T-helper 1 cell treated with Interleukin-12 subunit alpha and Interleukin-12 subunit beta and Interleukin-4 antibody, amounts not matched to agents 30 μg/mL and 1 μg/mL, for 36 hours (primary cell): ENCODE measurements at regions not wholly inside any gene's neighbourhood (a gene's known extent, or its start where the extent isn't known, plus 50 kb on each side); places are given as distances from the start of the nearest gene placed in this dataset.
"Not testable (repeated sequence)": the region's sequence is repeated elsewhere in the genome, so short reads cannot be mapped to it uniquely, and the experiment has no call there.

Experiments used
- H3K27ac Mint-ChIP-seq: one replicate; pipeline ENCODE4 v1.8.0; 2021; ENCODE audit warnings: mild to moderate bottlenecking, mixed read lengths
- H3K27me3 Mint-ChIP-seq: one replicate; pipeline ENCODE4 v1.8.0; 2021; ENCODE audit warnings: low read depth, mixed read lengths
- H3K36me3 Mint-ChIP-seq: one replicate; pipeline ENCODE4 v1.8.0; 2021; ENCODE audit warnings: low read depth, mixed read lengths
- H3K4me1 Mint-ChIP-seq: one replicate; pipeline ENCODE4 v1.8.0; 2021; ENCODE audit warnings: low read depth, mixed read lengths
- H3K4me3 Mint-ChIP-seq: one replicate; pipeline ENCODE4 v1.8.0; 2021; ENCODE audit warnings: mild to moderate bottlenecking, moderate library complexity, mixed read lengths
- H3K9me3 Mint-ChIP-seq: one replicate; pipeline ENCODE4 v1.8.0; 2021; ENCODE audit warnings: mixed read lengths

- Mint-ChIP-seq H3K4me3 (no peak overlapping the region), H3K9me3 (no peaks in the 10 kb centered on the region), H3K27ac (no peak overlapping the region), H3K27me3 (no peaks in the 10 kb centered on the region), H3K4me1 (no peaks in the 10 kb centered on the region), H3K36me3 (no peaks in the 10 kb centered on the region)
These were observed 173.9 kb downstream of the EPM2A start for GRCh38 chr6:145561095-145562072.

- H3K27me3 Mint-ChIP-seq, result no peaks in the 10 kb centered on the region
- no peaks in the 10 kb centered on the region for H3K9me3 Mint-ChIP-seq
- no peak overlapping the region for H3K4me3 Mint-ChIP-seq
- no peaks in the 10 kb centered on the region for H3K36me3 Mint-ChIP-seq
- no peaks in the 10 kb centered on the region for H3K4me1 Mint-ChIP-seq
- H3K27ac Mint-ChIP-seq, result no peak overlapping the region
These were observed 172.3 kb downstream of the EPM2A start for GRCh38 chr6:145562771-145563615.

DNA sequence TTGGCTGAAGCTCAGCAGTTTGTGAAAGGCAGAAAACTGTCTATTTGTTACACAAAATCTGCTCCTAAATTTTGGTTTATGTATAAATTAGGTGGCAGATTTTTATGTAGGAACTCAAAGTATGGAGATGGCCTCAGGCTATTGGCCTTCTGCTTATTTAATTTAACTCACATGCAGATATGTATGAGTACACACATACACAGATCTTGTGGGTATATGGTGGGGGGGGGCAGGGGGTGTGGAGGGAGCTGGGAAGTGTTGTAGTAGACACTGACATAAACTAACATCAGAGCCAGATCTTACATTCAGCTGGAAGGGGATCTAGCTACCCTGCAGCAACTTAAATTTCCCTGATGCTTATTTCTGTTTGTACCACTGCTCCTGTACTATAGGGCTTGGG is 170.8 kb downstream of the EPM2A start:
- Mint-ChIP-seq H3K4me1 (no peaks in the 10 kb centered on the region), H3K4me3 (no peak overlapping the region), H3K9me3 (no peaks in the 10 kb centered on the region), H3K36me3 (no peaks in the 10 kb centered on the region), H3K27ac (no peak overlapping the region), H3K27me3 (no peaks in the 10 kb centered on the region)

DNA sequence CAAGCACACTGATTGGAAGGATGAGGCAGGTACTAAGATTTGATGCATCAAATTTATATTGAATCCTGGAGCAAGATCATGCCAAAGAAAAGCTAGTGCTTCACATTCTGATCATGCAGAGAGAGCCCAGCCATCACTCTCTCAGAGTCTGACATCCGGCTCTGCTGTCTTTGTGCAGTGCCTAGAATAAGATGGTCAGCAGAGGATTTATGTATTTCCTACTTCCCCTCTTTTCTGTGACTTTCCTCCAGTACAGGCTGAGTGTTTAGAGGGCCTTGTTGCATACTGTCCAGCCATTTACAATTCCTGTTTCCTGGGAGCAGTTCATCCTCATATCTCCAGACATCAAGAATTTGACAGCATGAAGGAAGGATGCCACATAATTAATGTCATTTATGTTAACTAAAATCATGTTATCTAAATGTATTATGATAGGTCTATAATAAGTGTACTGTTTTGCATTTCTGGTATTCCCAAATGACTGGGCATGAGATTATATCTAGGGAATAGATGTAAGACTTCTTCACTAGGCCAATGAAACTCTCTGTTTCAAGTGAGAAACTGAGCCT is 167.6 kb downstream of the EPM2A start:
- no peaks in the 10 kb centered on the region for H3K27me3 Mint-ChIP-seq
- no peaks in the 10 kb centered on the region for H3K36me3 Mint-ChIP-seq
- no peaks in the 10 kb centered on the region for H3K4me1 Mint-ChIP-seq
- H3K4me3 Mint-ChIP-seq, result no peak overlapping the region
- no peaks in the 10 kb centered on the region for H3K9me3 Mint-ChIP-seq
- no peak overlapping the region for H3K27ac Mint-ChIP-seq

DNA sequence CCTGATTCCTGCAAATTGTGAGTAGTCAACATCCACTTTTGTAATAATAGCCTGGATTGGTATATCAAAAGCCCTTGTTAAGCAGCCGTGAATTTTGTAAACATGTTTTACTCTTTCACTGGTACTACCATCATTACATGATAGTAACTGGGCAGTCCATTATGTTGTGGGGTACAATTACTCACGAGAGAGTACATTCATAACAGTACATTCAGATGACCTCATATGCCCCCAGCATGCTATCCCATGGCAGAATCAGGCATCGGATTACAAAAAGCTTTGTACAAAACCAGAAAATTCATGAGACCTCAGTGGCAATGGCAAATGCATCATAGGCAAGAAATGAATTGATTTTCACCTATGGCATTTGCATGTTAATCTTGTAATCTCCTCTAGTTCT is 166.2 kb downstream of the EPM2A start:
- H3K4me3 Mint-ChIP-seq, result no peak overlapping the region
- H3K27ac Mint-ChIP-seq, result no peak overlapping the region
- no peaks in the 10 kb centered on the region for H3K27me3 Mint-ChIP-seq
- no peaks in the 10 kb centered on the region for H3K36me3 Mint-ChIP-seq
- no peaks in the 10 kb centered on the region for H3K9me3 Mint-ChIP-seq
- no peaks in the 10 kb centered on the region for H3K4me1 Mint-ChIP-seq

DNA sequence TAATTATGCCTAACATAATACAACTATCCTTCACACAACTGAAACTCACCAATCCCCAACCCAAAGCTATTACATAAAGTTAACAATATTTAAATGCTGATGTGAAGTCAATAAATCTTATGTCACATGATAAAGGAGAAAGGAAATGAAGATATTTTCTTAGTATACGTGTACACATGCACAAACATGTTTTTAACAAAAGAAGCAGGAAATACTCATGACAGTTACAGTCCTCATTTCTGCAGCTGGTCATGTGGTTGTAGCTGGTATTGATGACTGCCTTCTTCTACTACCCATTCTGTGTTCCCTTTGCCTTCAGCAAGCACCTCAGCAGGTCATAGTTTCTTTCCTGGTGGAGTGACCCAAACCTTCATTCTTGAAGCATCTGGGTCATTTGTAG is 165.0 kb downstream of the EPM2A start:
- H3K9me3 Mint-ChIP-seq, H3K4me3 Mint-ChIP-seq, H3K27me3 Mint-ChIP-seq, H3K4me1 Mint-ChIP-seq, H3K27ac Mint-ChIP-seq, H3K36me3 Mint-ChIP-seq: not testable (repeated sequence)

DNA sequence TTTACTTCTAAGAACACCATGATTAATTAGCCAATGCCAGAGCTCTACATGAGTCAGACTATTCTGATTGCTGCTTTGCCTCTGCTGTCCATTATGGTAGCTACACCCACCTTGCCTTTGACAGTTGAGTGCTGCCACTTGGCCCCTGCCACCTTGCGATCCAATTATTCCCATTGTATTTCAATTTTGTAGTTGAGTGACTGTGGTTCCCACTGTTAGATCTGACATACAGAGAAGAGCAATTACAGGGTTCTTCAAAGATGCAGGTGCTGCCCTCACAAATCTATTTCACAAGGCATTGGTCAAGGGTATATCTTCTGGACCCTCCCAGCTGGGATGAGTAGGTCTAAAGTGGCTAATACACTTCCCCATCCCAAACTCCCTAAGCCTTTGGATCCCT is 161.1 kb downstream of the EPM2A start:
- not testable (repeated sequence) for H3K27ac Mint-ChIP-seq

More for the DNA sequence above, 161.1 kb downstream of the EPM2A start:
- H3K4me3 Mint-ChIP-seq, H3K36me3 Mint-ChIP-seq, H3K4me1 Mint-ChIP-seq, H3K27me3 Mint-ChIP-seq, H3K9me3 Mint-ChIP-seq: not testable (repeated sequence)
